HepG2 (cell line): ENCODE measurements at regions not wholly inside any gene's neighbourhood (a gene's known extent, or its start where the extent isn't known, plus 50 kb on each side); places are given as distances from the start of the nearest gene placed in this dataset.

Experiments
- BRCA1 ChIP-seq: sonication (generic); formaldehyde crosslinking; IDR thresholded peaks from 2 replicates; pipeline ENCODE4 v1.4.0; 2020; ENCODE audit warnings: missing genetic modification reagents
- HDAC6 ChIP-seq: fragments of 200-600 bp; sonication (generic); IDR thresholded peaks from 2 replicates; pipeline ENCODE4 v1.7.0; 2017; ENCODE audit warnings: mild to moderate bottlenecking, antibody characterized with exemption, low read length, low read depth
- HMG20B ChIP-seq: conservative IDR thresholded peaks from 2 replicates; pipeline ENCODE4 v1.6.1; 2016; ENCODE audit warnings: missing genetic modification reagents, missing compliant biosample characterization
- MAZ ChIP-seq, 2 experiments: sonication (generic) in 1 of 2; formaldehyde crosslinking in 1 of 2; IDR thresholded peaks; 2 replicates each; pipeline versions ENCODE4 v1.5.0 to v1.6.1; 2012 to 2020; ENCODE audit warnings: low read depth in 2 of 2, mild to moderate bottlenecking in 2 of 2, borderline replicate concordance in 1 of 2, improper control_type of control experiment in 1 of 2, low read length in 1 of 2, missing genetic modification reagents in 1 of 2, moderate library complexity in 1 of 2
- POLR2AphosphoS5 ChIP-seq: IDR thresholded peaks from 2 replicates; pipeline ENCODE4 v1.6.1; 2012; ENCODE audit warnings: low read depth, low read length
- RAD21 ChIP-seq: fragments of 450-650 bp; formaldehyde crosslinking; IDR thresholded peaks from 2 replicates; pipeline ENCODE4 v1.5.0; 2020; ENCODE audit warnings: mild to moderate bottlenecking
- SNRNP70 ChIP-seq: fragments of 200-400 bp; formaldehyde crosslinking; IDR thresholded peaks from 2 replicates; pipeline ENCODE4 v1.6.1; 2017; ENCODE audit warnings: mild to moderate bottlenecking, low read depth, low read length, moderate library complexity
- SRF ChIP-seq: IDR thresholded peaks from 2 replicates; pipeline ENCODE4 v1.6.1; 2011; ENCODE audit warnings: mild to moderate bottlenecking, low read depth, low read length, moderate library complexity
- YY1 ChIP-seq: IDR thresholded peaks from 2 replicates; pipeline ENCODE4 v1.6.1; 2011; ENCODE audit warnings: low read length, low read depth, moderate library complexity, mild to moderate bottlenecking; ENCODE audit not compliant: insufficient read depth, insufficient replicate concordance
- ZEB1 ChIP-seq: IDR thresholded peaks from 2 replicates; pipeline ENCODE4 v1.6.1; 2012; ENCODE audit warnings: mild to moderate bottlenecking, low read depth, inconsistent platforms; ENCODE audit not compliant: insufficient replicate concordance
- ZNF274 ChIP-seq: sonication (generic); formaldehyde crosslinking; IDR thresholded peaks from 2 replicates; pipeline ENCODE4 v1.5.1; 2020; ENCODE audit warnings: mild to moderate bottlenecking, missing genetic modification reagents
- ZNF589 ChIP-seq: sonication (generic); formaldehyde crosslinking; conservative IDR thresholded peaks from 2 replicates; pipeline ENCODE4 v1.8.0; 2022; ENCODE audit warnings: mild to moderate bottlenecking, moderate library complexity, missing genetic modification reagents
- TF ChIP-seq, protein P1 (sequence below): sonication (generic); formaldehyde crosslinking; IDR thresholded peaks from 2 replicates; pipeline ENCODE4 v1.5.0; 2020; ENCODE audit warnings: mild to moderate bottlenecking, missing genetic modification reagents, moderate library complexity
- TF ChIP-seq, protein P2 (sequence below): sonication (generic); formaldehyde crosslinking; IDR thresholded peaks from 2 replicates; pipeline ENCODE4 v1.4.0; 2020; ENCODE audit warnings: missing genetic modification reagents

DNA sequence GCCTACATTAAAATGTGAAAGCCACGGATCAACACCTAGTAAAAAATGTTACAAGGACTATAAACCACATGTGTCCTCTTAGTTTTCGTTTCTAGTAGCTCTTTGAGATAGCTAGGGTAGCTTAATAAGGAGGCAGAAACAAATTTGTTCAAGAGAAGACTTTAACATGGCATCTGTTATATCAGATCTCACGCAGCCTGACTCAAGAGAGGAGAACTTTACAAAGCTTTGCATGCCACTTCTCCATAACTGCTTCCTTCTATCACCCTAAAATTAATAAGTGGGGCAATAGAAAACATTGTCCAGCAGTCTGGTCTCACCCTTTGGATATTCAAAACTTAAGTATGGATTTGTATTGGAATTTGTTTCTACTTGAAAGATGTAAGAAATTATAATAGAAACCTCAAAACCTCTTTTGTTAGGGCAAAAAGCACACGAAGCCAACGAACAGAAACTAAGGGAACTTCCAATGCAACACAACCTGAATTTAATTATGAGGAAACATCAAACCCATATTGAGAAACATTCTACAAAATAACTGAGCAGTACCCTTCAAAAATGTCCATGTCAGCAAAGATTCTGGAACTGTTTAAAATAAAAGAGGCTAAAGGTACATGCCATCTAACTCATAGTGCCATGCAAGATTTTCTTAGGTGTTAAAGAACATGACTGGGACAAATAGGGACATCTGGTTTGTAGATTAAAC lies 194.8 kb downstream of the LRIG3 start:
- TF ChIP-seq BRCA1 (no peak), SNRNP70 (no peak), POLR2AphosphoS5 (no peak), ZNF274 (CRISPR knock-in tag) (no peak), HDAC6 (no peak), RAD21 (CRISPR knock-in tag) (no peak), ZNF589 (no peak), ZEB1 (no peak), YY1 (no peak), HMG20B (CRISPR knock-in tag) (no peak), MAZ (IDR thresholded peaks at IDR 0.05; ENCODE audit: borderline replicate concordance, low read depth, low read length) (no peak), MAZ (CRISPR knock-in tag; IDR thresholded peaks at IDR 0.05; ENCODE audit: low read depth) (no peak), SRF (no peak)
- TF ChIP-seq, protein P1, sequence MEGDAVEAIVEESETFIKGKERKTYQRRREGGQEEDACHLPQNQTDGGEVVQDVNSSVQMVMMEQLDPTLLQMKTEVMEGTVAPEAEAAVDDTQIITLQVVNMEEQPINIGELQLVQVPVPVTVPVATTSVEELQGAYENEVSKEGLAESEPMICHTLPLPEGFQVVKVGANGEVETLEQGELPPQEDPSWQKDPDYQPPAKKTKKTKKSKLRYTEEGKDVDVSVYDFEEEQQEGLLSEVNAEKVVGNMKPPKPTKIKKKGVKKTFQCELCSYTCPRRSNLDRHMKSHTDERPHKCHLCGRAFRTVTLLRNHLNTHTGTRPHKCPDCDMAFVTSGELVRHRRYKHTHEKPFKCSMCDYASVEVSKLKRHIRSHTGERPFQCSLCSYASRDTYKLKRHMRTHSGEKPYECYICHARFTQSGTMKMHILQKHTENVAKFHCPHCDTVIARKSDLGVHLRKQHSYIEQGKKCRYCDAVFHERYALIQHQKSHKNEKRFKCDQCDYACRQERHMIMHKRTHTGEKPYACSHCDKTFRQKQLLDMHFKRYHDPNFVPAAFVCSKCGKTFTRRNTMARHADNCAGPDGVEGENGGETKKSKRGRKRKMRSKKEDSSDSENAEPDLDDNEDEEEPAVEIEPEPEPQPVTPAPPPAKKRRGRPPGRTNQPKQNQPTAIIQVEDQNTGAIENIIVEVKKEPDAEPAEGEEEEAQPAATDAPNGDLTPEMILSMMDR (CRISPR knock-in tag): no peak
- TF ChIP-seq, protein P2, sequence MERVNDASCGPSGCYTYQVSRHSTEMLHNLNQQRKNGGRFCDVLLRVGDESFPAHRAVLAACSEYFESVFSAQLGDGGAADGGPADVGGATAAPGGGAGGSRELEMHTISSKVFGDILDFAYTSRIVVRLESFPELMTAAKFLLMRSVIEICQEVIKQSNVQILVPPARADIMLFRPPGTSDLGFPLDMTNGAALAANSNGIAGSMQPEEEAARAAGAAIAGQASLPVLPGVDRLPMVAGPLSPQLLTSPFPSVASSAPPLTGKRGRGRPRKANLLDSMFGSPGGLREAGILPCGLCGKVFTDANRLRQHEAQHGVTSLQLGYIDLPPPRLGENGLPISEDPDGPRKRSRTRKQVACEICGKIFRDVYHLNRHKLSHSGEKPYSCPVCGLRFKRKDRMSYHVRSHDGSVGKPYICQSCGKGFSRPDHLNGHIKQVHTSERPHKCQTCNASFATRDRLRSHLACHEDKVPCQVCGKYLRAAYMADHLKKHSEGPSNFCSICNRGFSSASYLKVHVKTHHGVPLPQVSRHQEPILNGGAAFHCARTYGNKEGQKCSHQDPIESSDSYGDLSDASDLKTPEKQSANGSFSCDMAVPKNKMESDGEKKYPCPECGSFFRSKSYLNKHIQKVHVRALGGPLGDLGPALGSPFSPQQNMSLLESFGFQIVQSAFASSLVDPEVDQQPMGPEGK (CRISPR knock-in tag): no peak
